Hepatic stellate cell (primary cell): ENCODE measurements at regions not wholly inside any gene's neighbourhood (a gene's known extent, or its start where the extent isn't known, plus 50 kb on each side); places are given as distances from the start of the nearest gene placed in this dataset.

Source experiments
- DNase-seq: peaks from one replicate; pipeline ENCODE4 v3.0.0; 2011; ENCODE audit warnings: low spot score

- DNase-seq, result no peak
Observed at GRCh38 chr6:43948527-43949485, 178.4 kb downstream of the MRPL14 start.

- DNase-seq, result no peak
Observed at GRCh38 chr6:43947860-43948259, 177.8 kb downstream of the VEGFA start.

- DNase-seq, result no peak
Observed at GRCh38 chr6:43946641-43947363, 176.8 kb downstream of the VEGFA start.

- no peak for DNase-seq
Observed at GRCh38 chr6:43945768-43946080, 175.7 kb downstream of the VEGFA start.

- peak; percentile 62 for DNase-seq
Observed at GRCh38 chr6:43944908-43945767, 175.1 kb downstream of the VEGFA start.

GRCh38 chr6:43943781-43944250 is 173.8 kb downstream of the VEGFA start:
- no peak for DNase-seq

- no peak for DNase-seq
Observed at GRCh38 chr6:43943099-43943766, 173.2 kb downstream of the VEGFA start.

GRCh38 chr6:43942616-43943015 is 172.6 kb downstream of the VEGFA start:
- DNase-seq, result no peak

GRCh38 chr6:43942011-43942442 is 172.0 kb downstream of the VEGFA start:
- DNase-seq, result no peak

- no peak for DNase-seq
Observed at GRCh38 chr6:43941174-43941573, 171.2 kb downstream of the VEGFA start.

GRCh38 chr6:43940393-43941087 is 170.5 kb downstream of the VEGFA start:
- no peak for DNase-seq

GRCh38 chr6:43940071-43940392 is 170.0 kb downstream of the VEGFA start:
- no peak for DNase-seq

- DNase-seq, result no peak
Observed at GRCh38 chr6:43939281-43940070, 169.5 kb downstream of the VEGFA start.

- no peak for DNase-seq
Observed at GRCh38 chr6:43938178-43939105, 168.4 kb downstream of the VEGFA start.

- no peak for DNase-seq
Observed at GRCh38 chr6:43937236-43938177, 167.5 kb downstream of the VEGFA start.

- DNase-seq, result no peak
Observed at GRCh38 chr6:43936476-43936875, 166.5 kb downstream of the VEGFA start.

GRCh38 chr6:43935921-43936439 is 166.0 kb downstream of the VEGFA start:
- DNase-seq, result no peak
